Calu3 (cell line): ENCODE measurements at regions not wholly inside any gene's neighbourhood (a gene's known extent, or its start where the extent isn't known, plus 50 kb on each side); places are given as distances from the start of the nearest gene placed in this dataset.

ENCODE experiments used
- BruUV-seq: library from RNA; stranded (reverse); fragments of 400-500 nt; replicated peaks from 2 replicates; lab custom pipeline; 2021; lab: Mats Ljungman, UMichigan
- CTCF ChIA-PET: fragments of 300-600 bp; sonication (Branson Sonifier 250); formaldehyde crosslinking; loops from one replicate; lab custom pipeline; 2022; ENCODE audit warnings: antibody characterized with exemption; lab: Charles Lee
- DNase-seq: peaks from one replicate; pipeline ENCODE4 v3.0.0; 2022
- H3K27ac Mint-ChIP-seq: one replicate; pipeline ENCODE4 v1.8.0; 2022; ENCODE audit warnings: mixed read lengths; ENCODE audit not compliant: unreplicated experiment
- H3K27me3 Mint-ChIP-seq: one replicate; pipeline ENCODE4 v1.8.0; 2022; ENCODE audit warnings: mixed read lengths; ENCODE audit not compliant: unreplicated experiment
- H3K36me3 Mint-ChIP-seq: one replicate; pipeline ENCODE4 v1.8.0; 2022; ENCODE audit warnings: mild to moderate bottlenecking, moderate library complexity, mixed read lengths; ENCODE audit not compliant: insufficient read depth, unreplicated experiment
- H3K4me1 Mint-ChIP-seq: one replicate; pipeline ENCODE4 v1.8.0; 2022; ENCODE audit warnings: mild to moderate bottlenecking, low read depth, mixed read lengths; ENCODE audit not compliant: unreplicated experiment
- H3K4me3 Mint-ChIP-seq: one replicate; pipeline ENCODE4 v1.8.0; 2022; ENCODE audit warnings: mild to moderate bottlenecking, low read depth, moderate library complexity, mixed read lengths; ENCODE audit not compliant: unreplicated experiment
- H3K9me3 Mint-ChIP-seq: one replicate; pipeline ENCODE4 v1.8.0; 2022; ENCODE audit warnings: low read depth, mixed read lengths; ENCODE audit not compliant: unreplicated experiment
- CTCF ChIP-seq: fragments of 200-600 bp; IDR thresholded peaks from one replicate; pipeline ENCODE4 v1.8.0; 2022; ENCODE audit warnings: antibody characterized with exemption; ENCODE audit not compliant: unreplicated experiment
- intact Hi-C: fragments of 100-400 bp; cut with micrococcal nuclease; formaldehyde crosslinking; loops from one replicate; pipeline ENCODE4 v1.10.0; 2022; ENCODE audit not compliant: unreplicated experiment

GRCh38 chr6:44682987-44683779, 295.7 kb downstream of the CDC5L start:
- Mint-ChIP-seq H3K27me3 (peaks cover 87% of the 10 kb centered on the region), H3K36me3 (no peaks in the 10 kb centered on the region), H3K4me1 (peaks cover 7% of the 10 kb centered on the region), H3K27ac (no peak overlapping the region), H3K4me3 (no peak overlapping the region), H3K9me3 (peaks cover 3% of the 10 kb centered on the region)
- TF ChIP-seq CTCF: no peak
- intact Hi-C loops: no loop called here
- no TSS peak for BruUV-seq
- no peak for DNase-seq
- CTCF ChIA-PET: no interaction called here

- CTCF ChIA-PET: interaction anchor here (0.7 to 0.8 kb wide), 2 partner anchors 17 to 22 kb away, joined by 3 read pairs; no protein-coding TSS in a partner anchor
- H3K9me3 Mint-ChIP-seq: peaks cover 8% of the 10 kb centered on the region
- no peak overlapping the region for H3K4me3 Mint-ChIP-seq
- H3K4me1 Mint-ChIP-seq: peaks cover 7% of the 10 kb centered on the region
- no peak for DNase-seq
- intact Hi-C loops: no loop called here
- H3K27ac Mint-ChIP-seq: no peak overlapping the region
- no TSS peak for BruUV-seq
- no peak for TF ChIP-seq CTCF
- no peaks in the 10 kb centered on the region for H3K36me3 Mint-ChIP-seq
- peaks cover 87% of the 10 kb centered on the region for H3K27me3 Mint-ChIP-seq
Measured at GRCh38 chr6:44685213-44685612, 297.7 kb downstream of the CDC5L start.

- intact Hi-C loops: no loop called here
- no peak for DNase-seq
- H3K4me3 Mint-ChIP-seq: no peak overlapping the region
- H3K4me1 Mint-ChIP-seq: no peaks in the 10 kb centered on the region
- CTCF ChIA-PET: no interaction called here
- H3K27me3 Mint-ChIP-seq: peaks cover 50% of the 10 kb centered on the region
- H3K27ac Mint-ChIP-seq: no peak overlapping the region
- no peaks in the 10 kb centered on the region for H3K9me3 Mint-ChIP-seq
- no TSS peak for BruUV-seq
- no peaks in the 10 kb centered on the region for H3K36me3 Mint-ChIP-seq
- no peak for TF ChIP-seq CTCF
Measured at GRCh38 chr6:44696099-44696498, 308.6 kb downstream of the CDC5L start.

GRCh38 chr6:44696686-44697085, 309.2 kb downstream of the CDC5L start:
- intact Hi-C loops: no loop called here
- Mint-ChIP-seq H3K9me3 (no peaks in the 10 kb centered on the region), H3K4me3 (no peak overlapping the region), H3K27ac (no peak overlapping the region), H3K27me3 (peaks cover 56% of the 10 kb centered on the region), H3K36me3 (no peaks in the 10 kb centered on the region), H3K4me1 (no peaks in the 10 kb centered on the region)
- CTCF ChIA-PET: no interaction called here
- TF ChIP-seq CTCF: no peak
- BruUV-seq: no TSS peak
- DNase-seq: no peak
